ENCODE measurements at regions not wholly inside any gene's neighbourhood (a gene's known extent, or its start where the extent isn't known, plus 50 kb on each side); places are given as distances from the start of the nearest gene placed in this dataset.
"Not testable (repeated sequence)": the region's sequence is repeated elsewhere in the genome, so short reads cannot be mapped to it uniquely, and the experiment has no call there.

DNA sequence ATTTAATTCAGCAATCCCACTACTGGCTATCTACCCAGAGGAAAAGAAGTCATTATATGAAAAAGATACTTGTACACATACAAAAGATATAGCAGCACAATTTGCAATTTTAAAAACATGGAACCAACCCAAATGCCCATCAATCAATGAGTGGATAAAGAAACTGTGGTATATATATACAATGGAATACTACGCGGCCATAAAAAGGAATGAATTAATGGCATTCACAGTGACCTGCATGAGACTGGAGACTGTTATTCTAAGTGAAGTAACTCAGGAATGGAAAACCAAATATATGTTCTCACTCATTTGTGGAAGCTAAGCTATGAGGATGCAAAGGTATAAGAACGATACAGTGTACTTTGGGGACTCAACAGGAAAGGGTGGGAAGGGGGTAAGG lies 102.8 kb upstream of the KCNMA1 start:
- TF ChIP-seq CTCF, EZH2, EZH2phosphoT487 (IDR thresholded peaks at IDR 0.05): not testable (repeated sequence)

Data from neural progenitor cell (in vitro differentiated cells).